PC-3 (cell line): ENCODE measurements at regions not wholly inside any gene's neighbourhood (a gene's known extent, or its start where the extent isn't known, plus 50 kb on each side); places are given as distances from the start of the nearest gene placed in this dataset.

Experiments
- ATAC-seq: fragments of 200-7000 bp; cut with Tn5 transposase; 2 replicates; pipeline ENCODE4 v1.9.1; 2020; ENCODE audit warnings: mild to moderate bottlenecking, moderate library complexity
- BruUV-seq: library from RNA; stranded (reverse); fragments of 400-500 nt; replicated peaks from 2 replicates; lab custom pipeline; 2021; lab: Mats Ljungman, UMichigan
- CTCF ChIA-PET: fragments of 300-600 bp; sonication (Branson Sonifier 250); formaldehyde crosslinking; loops from one replicate; lab custom pipeline; 2022; ENCODE audit warnings: antibody characterized with exemption; lab: Charles Lee
- POLR2A ChIA-PET: fragments of 300-600 bp; sonication (Branson Sonifier 250); formaldehyde crosslinking; loops from one replicate; lab custom pipeline; 2022; ENCODE audit warnings: antibody characterized with exemption; ENCODE audit not compliant: unreplicated experiment; lab: Charles Lee
- DNase-seq: peaks from one replicate; pipeline ENCODE4 v3.0.0-alpha.2; 2015
- H2AFZ ChIP-seq: fragments of 300-600 bp; sonication (generic); 2 replicates; pipeline ENCODE4 v1.6.0; 2016; ENCODE audit warnings: antibody characterized with exemption, low read length
- H3F3A ChIP-seq: fragments of 300-600 bp; sonication (generic); one replicate; pipeline ENCODE4 v1.6.0; 2017; ENCODE audit warnings: antibody characterized with exemption, low read length, control low read depth, mild to moderate bottlenecking; ENCODE audit not compliant: unreplicated experiment
- H3K27ac ChIP-seq: fragments of 300-600 bp; sonication (generic); 2 replicates; pipeline ENCODE4 v1.5.1; 2016; ENCODE audit warnings: mild to moderate bottlenecking, low read length
- H3K27me3 ChIP-seq: fragments of 300-600 bp; sonication (generic); 2 replicates; pipeline ENCODE4 v1.6.1; 2016; ENCODE audit warnings: low read length, mixed read lengths
- H3K36me3 ChIP-seq: fragments of 300-600 bp; sonication (generic); 2 replicates; pipeline ENCODE4 v1.6.1; 2016; ENCODE audit warnings: low read depth, mixed run types, low read length, mixed read lengths
- H3K4me1 ChIP-seq: fragments of 300-600 bp; sonication (generic); 2 replicates; pipeline ENCODE4 v1.5.1; 2016; ENCODE audit warnings: low read length; ENCODE audit not compliant: insufficient read depth
- H3K4me2 ChIP-seq: fragments of 300-600 bp; sonication (generic); 2 replicates; pipeline ENCODE4 v1.6.0; 2016; ENCODE audit warnings: low read length
- H3K4me3 ChIP-seq: fragments of 300-600 bp; sonication (generic); 2 replicates; pipeline ENCODE4 v1.5.1; 2016; ENCODE audit warnings: mild to moderate bottlenecking, low read length, mixed read lengths
- H3K79me2 ChIP-seq: fragments of 300-600 bp; sonication (generic); 2 replicates; pipeline ENCODE4 v1.6.1; 2017; ENCODE audit warnings: low read length, mixed read lengths
- H3K9ac ChIP-seq: fragments of 300-600 bp; sonication (generic); 2 replicates; pipeline ENCODE4 v1.6.0; 2016; ENCODE audit warnings: mild to moderate bottlenecking, low read length
- H3K9me2 ChIP-seq: fragments of 300-600 bp; sonication (generic); replicated peaks from 2 replicates; pipeline ENCODE4 v1.6.1; 2016; ENCODE audit warnings: mixed run types, low read length, mixed read lengths
- H3K9me3 ChIP-seq: fragments of 300-600 bp; sonication (generic); 2 replicates; pipeline ENCODE4 v1.6.1; 2016; ENCODE audit warnings: low read length, mixed read lengths
- H4K20me1 ChIP-seq: fragments of 300-600 bp; sonication (generic); 2 replicates; pipeline ENCODE4 v1.6.1; 2016; ENCODE audit warnings: low read length, mixed read lengths
- EZH2 ChIP-seq: fragments of 300-600 bp; sonication (generic); IDR thresholded peaks from one replicate; pipeline ENCODE4 v1.6.1; 2017; ENCODE audit warnings: antibody characterized with exemption, mild to moderate bottlenecking, low read length; ENCODE audit not compliant: unreplicated experiment
- EZH2phosphoT487 ChIP-seq: fragments of 300-600 bp; sonication (generic); IDR thresholded peaks from 2 replicates; pipeline ENCODE4 v1.6.1; 2018; ENCODE audit warnings: mild to moderate bottlenecking, antibody characterized with exemption, low read length, borderline replicate concordance
- intact Hi-C: fragments of 100-400 bp; cut with micrococcal nuclease; formaldehyde crosslinking; loops from 2 replicates; pipeline ENCODE4 v1.9.0; 2023
- TF ChIP-seq, protein P1 (sequence below): fragments of 300-600 bp; sonication (generic); conservative IDR thresholded peaks from 2 replicates; pipeline ENCODE4 v1.5.1; 2017; ENCODE audit warnings: antibody characterized with exemption, low read depth, mild to moderate bottlenecking, low read length

DNA sequence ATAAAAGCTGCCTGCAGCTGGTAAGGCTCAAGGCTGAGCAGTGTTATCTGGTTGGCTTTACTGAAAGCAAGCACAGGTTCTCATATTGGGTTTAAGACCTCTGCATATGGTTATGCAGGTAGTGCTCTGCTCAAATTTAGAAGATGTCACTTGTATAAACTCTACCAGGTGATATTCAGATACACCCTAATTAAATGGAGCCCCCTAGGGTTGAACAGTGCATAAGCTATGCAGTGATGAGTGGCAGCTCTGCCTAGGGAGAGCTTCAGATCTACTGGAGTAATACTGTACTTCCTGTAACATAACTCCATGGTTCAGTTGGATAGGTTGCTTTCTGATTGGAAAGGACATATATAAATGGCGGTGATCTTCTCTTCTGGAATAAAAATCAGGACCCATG is 222.7 kb downstream of the CYRIA start:
- Histone ChIP-seq H3K4me3 (no peak overlapping the region), H3K9me3 (no peaks in the 10 kb centered on the region), H2AFZ (no peak overlapping the region), H3K27ac (no peak overlapping the region), H3K9ac (no peak overlapping the region), H3K27me3 (no peaks in the 10 kb centered on the region), H3K9me2 (no peaks in the 10 kb centered on the region), H3K79me2 (no peaks in the 10 kb centered on the region), H4K20me1 (no peaks in the 10 kb centered on the region), H3F3A (no peaks in the 10 kb centered on the region), H3K36me3 (no peaks in the 10 kb centered on the region), H3K4me2 (no peak overlapping the region), H3K4me1 (no peaks in the 10 kb centered on the region)
- ATAC-seq (no peak), DNase-seq (no peak)
- intact Hi-C loops, result no loop called here
- ChIA-PET POLR2A (no interaction called here), CTCF (no interaction called here)
- TF ChIP-seq EZH2phosphoT487 (no peak), EZH2 (no peak)
- TF ChIP-seq, protein P1, sequence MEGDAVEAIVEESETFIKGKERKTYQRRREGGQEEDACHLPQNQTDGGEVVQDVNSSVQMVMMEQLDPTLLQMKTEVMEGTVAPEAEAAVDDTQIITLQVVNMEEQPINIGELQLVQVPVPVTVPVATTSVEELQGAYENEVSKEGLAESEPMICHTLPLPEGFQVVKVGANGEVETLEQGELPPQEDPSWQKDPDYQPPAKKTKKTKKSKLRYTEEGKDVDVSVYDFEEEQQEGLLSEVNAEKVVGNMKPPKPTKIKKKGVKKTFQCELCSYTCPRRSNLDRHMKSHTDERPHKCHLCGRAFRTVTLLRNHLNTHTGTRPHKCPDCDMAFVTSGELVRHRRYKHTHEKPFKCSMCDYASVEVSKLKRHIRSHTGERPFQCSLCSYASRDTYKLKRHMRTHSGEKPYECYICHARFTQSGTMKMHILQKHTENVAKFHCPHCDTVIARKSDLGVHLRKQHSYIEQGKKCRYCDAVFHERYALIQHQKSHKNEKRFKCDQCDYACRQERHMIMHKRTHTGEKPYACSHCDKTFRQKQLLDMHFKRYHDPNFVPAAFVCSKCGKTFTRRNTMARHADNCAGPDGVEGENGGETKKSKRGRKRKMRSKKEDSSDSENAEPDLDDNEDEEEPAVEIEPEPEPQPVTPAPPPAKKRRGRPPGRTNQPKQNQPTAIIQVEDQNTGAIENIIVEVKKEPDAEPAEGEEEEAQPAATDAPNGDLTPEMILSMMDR, result no peak
- no TSS peak for BruUV-seq

DNA sequence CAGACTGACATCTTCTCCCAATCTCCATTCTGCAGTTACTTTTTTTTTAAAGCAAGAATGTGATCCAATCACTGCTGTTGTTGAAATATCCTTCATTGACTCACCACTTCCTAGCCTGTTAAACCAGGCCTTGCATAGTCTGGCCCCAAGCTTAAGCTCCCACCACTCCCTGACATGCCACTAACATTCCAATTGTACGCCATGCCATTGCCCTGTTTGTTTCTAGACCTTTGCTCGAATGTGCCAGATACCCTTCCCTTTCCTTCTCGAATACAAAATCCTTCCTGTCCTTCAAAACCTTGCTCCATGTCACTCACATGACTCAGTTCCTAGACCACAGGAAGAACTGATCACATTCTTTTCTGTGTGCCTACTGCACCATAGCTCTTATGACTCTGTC is 224.2 kb downstream of the CYRIA start:
- Histone ChIP-seq H3K36me3 (no peaks in the 10 kb centered on the region), H3K4me1 (no peaks in the 10 kb centered on the region), H3K4me3 (no peak overlapping the region), H3K27ac (no peak overlapping the region), H3K9ac (no peak overlapping the region), H3K9me3 (no peaks in the 10 kb centered on the region), H3K9me2 (no peaks in the 10 kb centered on the region), H3K79me2 (no peaks in the 10 kb centered on the region), H4K20me1 (no peaks in the 10 kb centered on the region), H3F3A (no peaks in the 10 kb centered on the region), H2AFZ (no peak overlapping the region), H3K4me2 (no peak overlapping the region), H3K27me3 (no peaks in the 10 kb centered on the region)
- no peak for DNase-seq
- ChIA-PET CTCF (no interaction called here), POLR2A (no interaction called here)
- no TSS peak for BruUV-seq
- no peak for TF ChIP-seq EZH2phosphoT487
- TF ChIP-seq, protein P1, result no peak
- no peak for TF ChIP-seq EZH2
- no peak for ATAC-seq
- intact Hi-C loops, result no loop called here

GRCh38 chr2:16440898-16441297 is 224.7 kb downstream of the CYRIA start:
- no peaks in the 10 kb centered on the region for H3K27me3 ChIP-seq
- no peaks in the 10 kb centered on the region for H3K9me2 ChIP-seq
- no peak overlapping the region for H3K27ac ChIP-seq
- DNase-seq (no peak), ATAC-seq (no peak)
- POLR2A ChIA-PET, result no interaction called here
- no peak overlapping the region for H3K4me3 ChIP-seq
- no peaks in the 10 kb centered on the region for H3K36me3 ChIP-seq
- H3K4me1 ChIP-seq, result no peaks in the 10 kb centered on the region
- BruUV-seq, result no TSS peak
- no peaks in the 10 kb centered on the region for H3F3A ChIP-seq
- H2AFZ ChIP-seq, result no peak overlapping the region
- TF ChIP-seq EZH2phosphoT487 (no peak), EZH2 (no peak)
- TF ChIP-seq, protein P1, result no peak
- no peak overlapping the region for H3K9ac ChIP-seq
- CTCF ChIA-PET, result no interaction called here
- H3K4me2 ChIP-seq, result no peak overlapping the region
- intact Hi-C loops, result no loop called here
- H4K20me1 ChIP-seq, result no peaks in the 10 kb centered on the region
- H3K9me3 ChIP-seq, result no peaks in the 10 kb centered on the region
- H3K79me2 ChIP-seq, result no peaks in the 10 kb centered on the region
